MM.1S (cell line): ENCODE measurements at regions not wholly inside any gene's neighbourhood (a gene's known extent, or its start where the extent isn't known, plus 50 kb on each side); places are given as distances from the start of the nearest gene placed in this dataset.

ENCODE experiments used
- DNase-seq: peaks from one replicate; pipeline ENCODE4 v3.0.0-alpha.2; 2015
- H2AFZ ChIP-seq: fragments of 300-600 bp; sonication (generic); 2 replicates; pipeline ENCODE4 v1.6.0; 2016; ENCODE audit warnings: antibody characterized with exemption, low read length
- H3F3A ChIP-seq: fragments of 300-600 bp; sonication (generic); 2 replicates; pipeline ENCODE4 v1.6.1; 2016; ENCODE audit warnings: mild to moderate bottlenecking, antibody characterized with exemption, low read length, moderate library complexity, mixed read lengths; ENCODE audit not compliant: insufficient read depth
- H3K27ac ChIP-seq: fragments of 300-600 bp; sonication (generic); 2 replicates; pipeline ENCODE4 v1.5.1; 2016; ENCODE audit warnings: mild to moderate bottlenecking, low read length
- H3K27me3 ChIP-seq: fragments of 300-600 bp; sonication (generic); replicated peaks from 2 replicates; pipeline ENCODE4 v1.6.0; 2016; ENCODE audit warnings: low read length; ENCODE audit not compliant: insufficient read depth
- H3K36me3 ChIP-seq: fragments of 300-600 bp; sonication (generic); replicated peaks from 2 replicates; pipeline ENCODE4 v1.6.1; 2016; ENCODE audit warnings: mild to moderate bottlenecking, low read length, mixed read lengths; ENCODE audit not compliant: insufficient read depth
- H3K4me1 ChIP-seq: fragments of 300-600 bp; sonication (generic); 2 replicates; pipeline ENCODE4 v1.6.1; 2016; ENCODE audit warnings: low read length, mixed read lengths
- H3K4me2 ChIP-seq: fragments of 300-600 bp; sonication (generic); 2 replicates; pipeline ENCODE4 v1.6.0; 2016; ENCODE audit warnings: low read depth, low read length
- H3K4me3 ChIP-seq: fragments of 300-600 bp; sonication (generic); 2 replicates; pipeline ENCODE4 v1.5.1; 2016; ENCODE audit warnings: low read length, mixed read lengths
- H3K79me2 ChIP-seq: fragments of 300-600 bp; sonication (generic); 2 replicates; pipeline ENCODE4 v1.6.1; 2016; ENCODE audit warnings: mixed run types, low read length, mixed read lengths
- H3K9ac ChIP-seq: fragments of 300-600 bp; sonication (generic); 2 replicates; pipeline ENCODE4 v1.6.1; 2016; ENCODE audit warnings: low read length, mixed read lengths
- H3K9me2 ChIP-seq: fragments of 300-600 bp; sonication (generic); replicated peaks from 2 replicates; pipeline ENCODE4 v1.6.1; 2016; ENCODE audit warnings: mild to moderate bottlenecking, low read length, mixed read lengths; ENCODE audit not compliant: insufficient read depth
- H3K9me3 ChIP-seq: fragments of 300-600 bp; sonication (generic); replicated peaks from 2 replicates; pipeline ENCODE4 v1.6.1; 2016; ENCODE audit warnings: mild to moderate bottlenecking, low read length, mixed read lengths; ENCODE audit not compliant: insufficient read depth
- H4K20me1 ChIP-seq: fragments of 300-600 bp; sonication (generic); 2 replicates; pipeline ENCODE4 v1.6.1; 2016; ENCODE audit warnings: mild to moderate bottlenecking, low read length, moderate library complexity, mixed read lengths; ENCODE audit not compliant: insufficient read depth
- EZH2 ChIP-seq: fragments of 300-600 bp; sonication (generic); optimal IDR thresholded peaks from 2 replicates; pipeline ENCODE3; 2017; ENCODE audit warnings: low read depth, mild to moderate bottlenecking, antibody characterized with exemption, low read length, mixed read lengths
- EZH2phosphoT487 ChIP-seq: fragments of 300-600 bp; sonication (generic); IDR thresholded peaks from 2 replicates; pipeline ENCODE4 v1.6.1; 2018; ENCODE audit warnings: antibody characterized with exemption, low read length
- TF ChIP-seq, protein P1 (sequence below): fragments of 300-600 bp; sonication (generic); IDR thresholded peaks from 2 replicates; pipeline ENCODE4 v1.5.1; 2016; ENCODE audit warnings: antibody characterized with exemption, low read length, mixed read lengths

DNA sequence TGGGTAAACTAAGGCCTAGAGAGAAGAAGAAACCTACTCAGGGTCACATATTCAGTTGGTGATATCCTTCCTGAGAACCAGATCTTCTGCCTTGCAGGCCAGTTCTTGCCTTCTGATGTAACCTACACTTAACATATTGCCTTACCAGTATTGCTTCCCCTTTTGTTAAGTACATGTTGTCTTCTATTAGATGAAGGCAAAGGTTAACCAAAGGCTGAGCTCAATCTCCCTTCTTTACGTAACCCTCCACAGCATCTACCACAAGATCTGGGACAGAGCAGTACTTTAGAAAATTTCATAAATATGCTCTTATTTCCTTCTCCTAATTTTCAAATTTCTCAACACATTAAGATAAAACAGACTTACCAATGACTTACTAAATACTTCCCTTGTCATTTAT is 474.4 kb downstream of the SH2D1A start:
- no peaks in the 10 kb centered on the region for H3F3A ChIP-seq
- H3K79me2 ChIP-seq, result no peaks in the 10 kb centered on the region
- no peak overlapping the region for H3K4me2 ChIP-seq
- no peaks in the 10 kb centered on the region for H3K27me3 ChIP-seq
- H3K27ac ChIP-seq, result no peak overlapping the region
- H3K4me1 ChIP-seq, result no peaks in the 10 kb centered on the region
- H2AFZ ChIP-seq, result no peak overlapping the region
- H3K9ac ChIP-seq, result no peak overlapping the region
- H3K36me3 ChIP-seq, result no peaks in the 10 kb centered on the region
- no peak for DNase-seq
- TF ChIP-seq EZH2, result no peak
- no peak for TF ChIP-seq EZH2phosphoT487
- TF ChIP-seq, protein P1, sequence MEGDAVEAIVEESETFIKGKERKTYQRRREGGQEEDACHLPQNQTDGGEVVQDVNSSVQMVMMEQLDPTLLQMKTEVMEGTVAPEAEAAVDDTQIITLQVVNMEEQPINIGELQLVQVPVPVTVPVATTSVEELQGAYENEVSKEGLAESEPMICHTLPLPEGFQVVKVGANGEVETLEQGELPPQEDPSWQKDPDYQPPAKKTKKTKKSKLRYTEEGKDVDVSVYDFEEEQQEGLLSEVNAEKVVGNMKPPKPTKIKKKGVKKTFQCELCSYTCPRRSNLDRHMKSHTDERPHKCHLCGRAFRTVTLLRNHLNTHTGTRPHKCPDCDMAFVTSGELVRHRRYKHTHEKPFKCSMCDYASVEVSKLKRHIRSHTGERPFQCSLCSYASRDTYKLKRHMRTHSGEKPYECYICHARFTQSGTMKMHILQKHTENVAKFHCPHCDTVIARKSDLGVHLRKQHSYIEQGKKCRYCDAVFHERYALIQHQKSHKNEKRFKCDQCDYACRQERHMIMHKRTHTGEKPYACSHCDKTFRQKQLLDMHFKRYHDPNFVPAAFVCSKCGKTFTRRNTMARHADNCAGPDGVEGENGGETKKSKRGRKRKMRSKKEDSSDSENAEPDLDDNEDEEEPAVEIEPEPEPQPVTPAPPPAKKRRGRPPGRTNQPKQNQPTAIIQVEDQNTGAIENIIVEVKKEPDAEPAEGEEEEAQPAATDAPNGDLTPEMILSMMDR, result no peak
- no peak overlapping the region for H3K4me3 ChIP-seq
- H3K9me2 ChIP-seq, result no peaks in the 10 kb centered on the region
- H4K20me1 ChIP-seq, result no peaks in the 10 kb centered on the region
- no peaks in the 10 kb centered on the region for H3K9me3 ChIP-seq

DNA sequence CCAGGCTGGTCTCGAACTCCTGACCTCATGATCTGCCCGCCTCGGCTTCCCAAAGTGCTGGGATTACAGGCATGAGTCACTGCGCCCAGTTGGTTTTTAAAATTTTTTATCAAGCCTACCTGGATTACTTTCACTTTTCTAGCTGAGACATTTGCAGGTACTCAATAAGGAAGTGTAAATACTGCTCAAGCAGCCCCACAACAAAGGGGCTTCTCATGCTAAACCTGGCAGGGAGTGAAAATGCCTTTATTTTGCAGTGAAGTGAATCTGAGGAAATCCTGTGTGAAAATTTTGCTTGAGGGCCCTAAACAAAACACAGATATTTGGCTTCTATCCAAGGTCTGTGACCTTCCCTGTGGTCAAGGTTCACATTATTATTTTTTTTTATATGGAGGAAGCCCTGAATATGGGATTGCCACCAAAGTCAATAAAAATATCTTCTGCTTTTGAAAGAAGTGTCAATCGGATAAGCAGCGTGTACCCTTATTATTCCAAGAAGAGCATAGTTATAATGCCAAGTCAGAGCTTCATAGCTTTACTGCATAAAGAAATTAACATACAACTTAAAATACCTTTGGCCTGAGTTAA is 481.0 kb downstream of the SH2D1A start:
- Histone ChIP-seq H2AFZ (no peak overlapping the region), H3K4me2 (no peak overlapping the region), H3K4me1 (no peaks in the 10 kb centered on the region), H3K27me3 (no peaks in the 10 kb centered on the region), H3K4me3 (no peak overlapping the region), H3K9ac (no peak overlapping the region), H3K27ac (no peak overlapping the region), H3K36me3 (no peaks in the 10 kb centered on the region), H3F3A (no peaks in the 10 kb centered on the region), H3K79me2 (no peaks in the 10 kb centered on the region), H3K9me2 (no peaks in the 10 kb centered on the region), H3K9me3 (no peaks in the 10 kb centered on the region), H4K20me1 (no peaks in the 10 kb centered on the region)
- TF ChIP-seq, protein P1, result no peak
- TF ChIP-seq EZH2phosphoT487 (no peak), EZH2 (no peak)
- DNase-seq, result no peak

GRCh38 chrX:124829930-124830329 is 483.6 kb downstream of the SH2D1A start:
- H3K79me2 ChIP-seq, result no peaks in the 10 kb centered on the region
- H3K27ac ChIP-seq, result no peak overlapping the region
- no peaks in the 10 kb centered on the region for H3K9me3 ChIP-seq
- H3K9ac ChIP-seq, result no peak overlapping the region
- no peaks in the 10 kb centered on the region for H3F3A ChIP-seq
- no peaks in the 10 kb centered on the region for H3K9me2 ChIP-seq
- no peak for DNase-seq
- H3K4me1 ChIP-seq, result no peaks in the 10 kb centered on the region
- no peaks in the 10 kb centered on the region for H3K27me3 ChIP-seq
- H2AFZ ChIP-seq, result no peak overlapping the region
- TF ChIP-seq EZH2 (no peak), EZH2phosphoT487 (no peak)
- TF ChIP-seq, protein P1, result no peak
- H4K20me1 ChIP-seq, result no peaks in the 10 kb centered on the region
- no peaks in the 10 kb centered on the region for H3K36me3 ChIP-seq
- no peak overlapping the region for H3K4me2 ChIP-seq
- H3K4me3 ChIP-seq, result no peak overlapping the region
